Keratinocyte (primary cell): ENCODE measurements at regions not wholly inside any gene's neighbourhood (a gene's known extent, or its start where the extent isn't known, plus 50 kb on each side); places are given as distances from the start of the nearest gene placed in this dataset.

Experiments
- DNase-seq: peaks from one replicate; pipeline ENCODE4 v3.0.0-alpha.2; 2011; ENCODE audit warnings: low read depth, missing footprints, low spot score
- FAIRE-seq: peaks from 2 replicates; lab custom pipeline; 2011; peaks lifted over from hg19 to GRCh38; lab: Jason Lieb, UNC
- H2AFZ ChIP-seq: 2 replicates; pipeline ENCODE4 v1.6.0; 2012; ENCODE audit warnings: low read length, control low read depth, inconsistent platforms; ENCODE audit not compliant: control insufficient read depth
- H3K27ac ChIP-seq: 2 replicates; pipeline ENCODE4 v1.5.1; 2011; ENCODE audit warnings: low read length; ENCODE audit not compliant: control insufficient read depth, insufficient read depth
- H3K27me3 ChIP-seq: 3 replicates; pipeline ENCODE4 v1.6.0; 2011; ENCODE audit warnings: low read length; ENCODE audit not compliant: control insufficient read depth, insufficient read depth; ENCODE audit errors: extremely low read depth
- H3K36me3 ChIP-seq, 2 experiments: 2 replicates in 1 of 2; 3 replicates in 1 of 2; pipeline ENCODE4 v1.5.1; 2011; ENCODE audit warnings: low read length in 2 of 2, mild to moderate bottlenecking in 1 of 2; ENCODE audit not compliant: control insufficient read depth in 2 of 2, insufficient read depth in 2 of 2; ENCODE audit errors: extremely low read depth in 1 of 2
- H3K4me1 ChIP-seq: 3 replicates; pipeline ENCODE4 v1.5.1; 2011; ENCODE audit warnings: low read length; ENCODE audit not compliant: control insufficient read depth, insufficient read depth; ENCODE audit errors: extremely low read depth
- H3K4me2 ChIP-seq: 3 replicates; pipeline ENCODE4 v1.6.0; 2011; ENCODE audit warnings: low read depth, low read length; ENCODE audit not compliant: control insufficient read depth, insufficient read depth; ENCODE audit errors: extremely low read depth
- H3K4me3 ChIP-seq, 3 experiments: fragments of 200-600 bp in 1 of 3; sonication (generic) in 1 of 3; 2 replicates in 2 of 3; 3 replicates in 1 of 3; pipeline ENCODE4 v1.5.1; 2011 to 2016; ENCODE audit warnings: low read length in 3 of 3, mild to moderate bottlenecking in 3 of 3, control low read depth in 2 of 3, inconsistent platforms in 1 of 3, low read depth in 1 of 3, mixed read lengths in 1 of 3, mixed run types in 1 of 3, moderate library complexity in 1 of 3; ENCODE audit not compliant: control insufficient read depth in 2 of 3, insufficient read depth in 2 of 3; ENCODE audit errors: extremely low read depth in 1 of 3
- H3K79me2 ChIP-seq: 2 replicates; pipeline ENCODE4 v1.6.0; 2012; ENCODE audit warnings: low read length; ENCODE audit not compliant: control insufficient read depth, insufficient read depth
- H3K9ac ChIP-seq: 3 replicates; pipeline ENCODE4 v1.6.0; 2011; ENCODE audit warnings: low read length; ENCODE audit not compliant: control insufficient read depth, insufficient read depth; ENCODE audit errors: extremely low read depth
- H3K9me1 ChIP-seq: 3 replicates; pipeline ENCODE4 v1.6.0; 2011; ENCODE audit warnings: low read length; ENCODE audit not compliant: control insufficient read depth, insufficient read depth; ENCODE audit errors: extremely low read depth
- H3K9me3 ChIP-seq: 2 replicates; pipeline ENCODE4 v1.5.1; 2012; ENCODE audit warnings: low read depth, low read length; ENCODE audit not compliant: control insufficient read depth
- H4K20me1 ChIP-seq: 3 replicates; pipeline ENCODE4 v1.6.0; 2011; ENCODE audit warnings: low read length; ENCODE audit not compliant: control insufficient read depth, insufficient read depth; ENCODE audit errors: extremely low read depth
- CTCF ChIP-seq, 3 experiments: IDR thresholded peaks in 1 of 3; conservative IDR thresholded peaks in 1 of 3; optimal IDR thresholded peaks in 1 of 3; 2 replicates in 2 of 3; 3 replicates in 1 of 3; pipeline versions ENCODE3 to v1.5.1; 2011; ENCODE audit warnings: low read length in 3 of 3, mild to moderate bottlenecking in 3 of 3, moderate library complexity in 2 of 3, control low read depth in 1 of 3, inconsistent platforms in 1 of 3; ENCODE audit not compliant: insufficient read depth in 2 of 3; ENCODE audit errors: extremely low read depth in 1 of 3
- EZH2 ChIP-seq: IDR thresholded peaks from one replicate; pipeline ENCODE4 v1.6.1; 2012; ENCODE audit warnings: inconsistent platforms, mild to moderate bottlenecking, low read length, moderate library complexity
- dilution Hi-C: fragments of 300-500 bp; cut with MboI; formaldehyde crosslinking; loops from one replicate; pipeline ENCODE4 v1.7.0; 2020; ENCODE audit warnings: low sequenced_read_pairs; ENCODE audit not compliant: extremely low pct_ligation_motif_present

- FAIRE-seq (no peak), DNase-seq (no peak)
- Histone ChIP-seq H3K9me3 (no peaks in the 10 kb centered on the region), H3K79me2 (no peaks in the 10 kb centered on the region), H3K36me3 (no peaks in the 10 kb centered on the region), H3K9ac (no peak overlapping the region), H3K9me1 (no peaks in the 10 kb centered on the region), H3K27ac (no peak overlapping the region), H3K4me1 (no peaks in the 10 kb centered on the region), H3K4me2 (no peak overlapping the region), H3K27me3 (no peaks in the 10 kb centered on the region), H3K4me3 (no peak overlapping the region), H4K20me1 (no peaks in the 10 kb centered on the region), H2AFZ (no peak overlapping the region)
- dilution Hi-C loops = no loop called here
- TF ChIP-seq EZH2 (no peak), CTCF (optimal IDR thresholded peaks at IDR 0.05 in 1 of 3, IDR thresholded peaks at IDR 0.05 in 1 of 3, conservative IDR thresholded peaks at IDR 0.05 in 1 of 3; ENCODE audit: extremely low read depth in 1 of 3, insufficient read depth in 2 of 3, low read length in 3 of 3) (no peak)
Observed at GRCh38 chr9:102038006-102038405, 299.6 kb upstream of the GRIN3A start.

- Histone ChIP-seq H4K20me1 (no peaks in the 10 kb centered on the region), H2AFZ (no peak overlapping the region), H3K9me3 (no peaks in the 10 kb centered on the region), H3K9me1 (no peaks in the 10 kb centered on the region), H3K27me3 (no peaks in the 10 kb centered on the region), H3K4me2 (no peak overlapping the region), H3K4me3 (no peak overlapping the region), H3K27ac (no peak overlapping the region), H3K9ac (no peak overlapping the region), H3K79me2 (no peaks in the 10 kb centered on the region), H3K4me1 (no peaks in the 10 kb centered on the region), H3K36me3 (no peaks in the 10 kb centered on the region)
- dilution Hi-C loops = no loop called here
- no peak for FAIRE-seq
- DNase-seq = no peak
- TF ChIP-seq EZH2 = no peak
- TF ChIP-seq CTCF (optimal IDR thresholded peaks at IDR 0.05 in 1 of 3, IDR thresholded peaks at IDR 0.05 in 1 of 3, conservative IDR thresholded peaks at IDR 0.05 in 1 of 3; ENCODE audit: extremely low read depth in 1 of 3, insufficient read depth in 2 of 3, low read length in 3 of 3) = no peak
Observed at GRCh38 chr9:102035929-102036328, 297.5 kb upstream of the GRIN3A start.
